Activated T-helper 17 cell treated with anti-CD3 and anti-CD28 coated beads, Interleukin-2, amount 50 U/mL, for 72 hours (primary cell): ENCODE measurements at regions not wholly inside any gene's neighbourhood (a gene's known extent, or its start where the extent isn't known, plus 50 kb on each side); places are given as distances from the start of the nearest gene placed in this dataset.

Source experiments
- ATAC-seq: fragments of 150-1000 bp; cut with Tn5 transposase; replicated peaks from 2 replicates; pipeline ENCODE4 v1.10.0; 2021; ENCODE audit warnings: mild to moderate bottlenecking, moderate library complexity
- H3K27ac Mint-ChIP-seq: one replicate; pipeline ENCODE4 v1.8.0; 2022; ENCODE audit warnings: mixed read lengths
- H3K27me3 Mint-ChIP-seq: one replicate; pipeline ENCODE4 v1.8.0; 2022; ENCODE audit warnings: mixed read lengths
- H3K36me3 Mint-ChIP-seq: one replicate; pipeline ENCODE4 v1.8.0; 2022; ENCODE audit warnings: low read depth, mild to moderate bottlenecking, mixed read lengths
- H3K4me1 Mint-ChIP-seq: one replicate; pipeline ENCODE4 v1.8.0; 2022; ENCODE audit warnings: mixed read lengths
- H3K4me3 Mint-ChIP-seq: one replicate; pipeline ENCODE4 v1.8.0; 2022; ENCODE audit warnings: mild to moderate bottlenecking, mixed read lengths
- H3K9me3 Mint-ChIP-seq: one replicate; pipeline ENCODE4 v1.8.0; 2022; ENCODE audit warnings: mixed read lengths

- H3K9me3 Mint-ChIP-seq, result peaks cover 8% of the 10 kb centered on the region
- no peaks in the 10 kb centered on the region for H3K36me3 Mint-ChIP-seq
- no peak overlapping the region for H3K27ac Mint-ChIP-seq
- no peaks in the 10 kb centered on the region for H3K4me1 Mint-ChIP-seq
- H3K27me3 Mint-ChIP-seq, result no peaks in the 10 kb centered on the region
- H3K4me3 Mint-ChIP-seq, result no peak overlapping the region
- no peak for ATAC-seq
Observed at GRCh38 chr21:26377111-26377694, 195.9 kb downstream of the CYYR1 start.

DNA sequence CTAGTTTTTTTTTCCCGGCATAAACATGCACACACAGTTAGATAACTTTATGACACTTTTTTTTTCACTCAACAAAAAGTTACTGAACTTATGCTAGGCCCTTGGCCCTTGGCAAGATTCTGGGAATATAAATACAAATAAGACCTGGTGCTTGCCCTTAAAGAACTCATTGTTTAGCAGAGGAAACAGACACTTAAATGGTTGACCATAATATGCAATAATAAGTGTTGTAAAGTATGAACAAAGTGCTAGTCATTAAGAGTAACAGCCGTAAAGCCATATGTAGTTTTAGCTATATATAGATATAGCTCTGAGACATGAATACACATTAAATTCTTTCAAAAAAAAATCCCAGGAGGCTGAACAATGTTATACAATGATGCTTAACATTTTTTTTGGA lies 198.3 kb downstream of the CYYR1 start:
- Mint-ChIP-seq H3K27ac (no peak overlapping the region), H3K9me3 (peaks cover 8% of the 10 kb centered on the region), H3K27me3 (no peaks in the 10 kb centered on the region), H3K36me3 (no peaks in the 10 kb centered on the region), H3K4me3 (no peak overlapping the region), H3K4me1 (no peaks in the 10 kb centered on the region)
- ATAC-seq, result no peak

DNA sequence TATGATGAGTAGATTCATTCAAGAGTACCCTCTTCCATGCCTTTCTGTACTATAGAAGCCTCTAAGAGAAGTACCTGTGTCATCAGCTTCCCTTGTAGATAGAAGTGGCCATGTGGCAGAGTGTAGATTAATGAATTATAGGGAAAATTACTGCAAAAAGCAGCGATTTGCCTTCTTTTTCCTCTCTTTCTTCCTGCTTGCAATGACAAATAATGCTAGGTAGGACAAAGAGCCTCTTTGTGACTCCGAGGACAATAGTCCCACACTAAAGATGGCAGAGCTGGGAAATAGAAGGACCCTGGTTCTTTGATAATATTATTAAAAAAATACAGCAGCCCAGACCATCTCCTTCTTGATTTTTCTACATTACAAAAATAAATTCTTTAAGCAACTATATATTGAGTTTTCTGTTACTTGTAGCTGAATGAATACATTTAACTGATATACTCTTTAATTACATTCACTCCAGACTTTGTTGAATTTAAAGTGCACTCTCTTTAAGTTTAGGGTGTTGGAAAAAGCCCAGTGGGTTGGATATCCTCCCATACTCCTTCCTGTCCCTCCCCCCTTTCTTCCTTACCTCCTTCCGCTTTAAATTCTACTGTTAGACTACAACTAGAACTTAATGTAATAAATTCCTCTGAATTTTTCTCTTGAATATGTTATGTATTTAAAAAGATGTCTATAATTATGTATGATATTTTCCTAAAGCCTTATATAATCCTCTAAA lies 198.2 kb upstream of the APP start:
- H3K36me3 Mint-ChIP-seq, result no peaks in the 10 kb centered on the region
- no peaks in the 10 kb centered on the region for H3K9me3 Mint-ChIP-seq
- no peak overlapping the region for H3K27ac Mint-ChIP-seq
- no peaks in the 10 kb centered on the region for H3K27me3 Mint-ChIP-seq
- H3K4me1 Mint-ChIP-seq, result no peaks in the 10 kb centered on the region
- H3K4me3 Mint-ChIP-seq, result no peak overlapping the region
- ATAC-seq, result no peak

DNA sequence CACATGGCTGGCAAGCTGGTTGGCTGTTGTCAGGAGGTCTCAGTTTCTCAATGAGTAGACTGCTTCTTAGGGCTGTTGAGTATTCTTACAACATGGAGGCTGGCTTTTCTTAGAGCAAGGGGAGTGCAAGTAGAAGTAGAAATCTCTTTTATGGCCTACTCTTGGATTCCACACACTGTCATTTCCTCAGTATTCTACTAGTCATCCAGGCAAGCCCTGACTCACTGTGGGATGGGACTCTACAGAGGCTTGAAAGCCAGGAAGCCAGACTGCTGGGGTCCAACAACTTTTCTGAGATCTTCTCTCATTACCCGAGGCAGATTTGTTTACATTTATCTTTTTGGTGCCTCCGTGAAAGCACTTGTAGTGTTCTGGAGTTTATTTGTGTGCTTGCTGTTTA lies 196.2 kb upstream of the APP start:
- H3K4me1 Mint-ChIP-seq, result no peaks in the 10 kb centered on the region
- no peak for ATAC-seq
- H3K4me3 Mint-ChIP-seq, result no peak overlapping the region
- H3K9me3 Mint-ChIP-seq, result no peaks in the 10 kb centered on the region
- no peak overlapping the region for H3K27ac Mint-ChIP-seq
- no peaks in the 10 kb centered on the region for H3K27me3 Mint-ChIP-seq
- H3K36me3 Mint-ChIP-seq, result no peaks in the 10 kb centered on the region

DNA sequence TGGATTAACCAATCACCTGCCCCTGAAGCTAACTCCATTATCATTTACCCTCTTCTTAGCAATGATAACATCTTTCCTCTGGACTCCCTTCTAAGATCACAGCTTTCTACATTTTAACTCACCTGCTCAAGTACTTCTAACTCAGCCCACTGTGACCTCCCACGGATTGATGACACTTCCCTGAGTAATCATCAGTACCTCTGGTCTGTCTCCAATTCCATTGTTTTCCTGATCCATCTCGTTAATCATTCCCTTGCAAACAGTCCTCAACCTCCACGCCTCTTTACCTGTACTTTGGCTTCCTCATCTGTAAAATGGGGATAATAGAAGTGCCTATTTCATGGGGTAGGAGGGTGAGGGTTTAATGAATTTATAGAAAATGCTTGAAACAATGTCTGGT lies 195.3 kb upstream of the APP start:
- Mint-ChIP-seq H3K27ac (no peak overlapping the region), H3K4me3 (no peak overlapping the region), H3K36me3 (no peaks in the 10 kb centered on the region), H3K9me3 (no peaks in the 10 kb centered on the region), H3K4me1 (no peaks in the 10 kb centered on the region), H3K27me3 (no peaks in the 10 kb centered on the region)
- ATAC-seq, result no peak

GRCh38 chr21:26351661-26352060 lies 181.1 kb upstream of the APP start:
- ATAC-seq, result no peak
- H3K4me1 Mint-ChIP-seq, result no peaks in the 10 kb centered on the region

DNA sequence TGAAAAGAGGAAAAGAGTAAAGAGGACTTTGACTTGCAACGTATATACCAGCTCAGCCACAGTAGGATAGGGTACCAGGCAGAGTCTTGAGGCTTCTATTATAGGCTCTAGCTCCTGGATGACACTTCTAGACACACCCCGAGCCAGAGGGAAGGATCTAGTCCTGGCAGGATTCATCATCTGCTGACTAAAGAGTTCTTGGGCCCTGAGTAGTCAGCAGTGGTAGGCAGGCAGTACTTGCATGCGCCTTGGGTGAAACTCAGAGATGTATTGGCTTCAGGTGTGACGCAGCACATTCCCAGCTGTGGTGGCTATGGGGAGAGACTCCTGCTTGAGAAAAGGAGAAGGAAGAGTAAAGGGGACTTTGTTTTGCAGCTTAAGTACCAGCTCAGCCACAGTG lies 162.3 kb upstream of the APP start:
- H3K27me3 Mint-ChIP-seq, result no peaks in the 10 kb centered on the region
- no peak for ATAC-seq
- H3K36me3 Mint-ChIP-seq, result no peaks in the 10 kb centered on the region
- H3K9me3 Mint-ChIP-seq, result no peaks in the 10 kb centered on the region
- no peaks in the 10 kb centered on the region for H3K4me1 Mint-ChIP-seq
- H3K4me3 Mint-ChIP-seq, result no peak overlapping the region
- H3K27ac Mint-ChIP-seq, result no peak overlapping the region

More at GRCh38 chr21:26351661-26352060, 181.1 kb upstream of the APP start:
- no peak overlapping the region for H3K4me3 Mint-ChIP-seq
- H3K36me3 Mint-ChIP-seq, result no peaks in the 10 kb centered on the region
- no peak overlapping the region for H3K27ac Mint-ChIP-seq
- H3K27me3 Mint-ChIP-seq, result no peaks in the 10 kb centered on the region
- H3K9me3 Mint-ChIP-seq, result peaks cover 7% of the 10 kb centered on the region

- ATAC-seq, result no peak
- no peaks in the 10 kb centered on the region for H3K9me3 Mint-ChIP-seq
Observed at GRCh38 chr21:26331205-26331980, 160.8 kb upstream of the APP start.

GRCh38 chr21:26320596-26320995 lies 150.0 kb upstream of the APP start:
- no peak for ATAC-seq
- no peak overlapping the region for H3K4me3 Mint-ChIP-seq
- H3K9me3 Mint-ChIP-seq, result peaks cover 6% of the 10 kb centered on the region
- H3K36me3 Mint-ChIP-seq, result no peaks in the 10 kb centered on the region
- H3K27me3 Mint-ChIP-seq, result peaks cover 5% of the 10 kb centered on the region
- no peaks in the 10 kb centered on the region for H3K4me1 Mint-ChIP-seq
- H3K27ac Mint-ChIP-seq, result no peak overlapping the region

More at GRCh38 chr21:26331205-26331980, 160.8 kb upstream of the APP start:
- no peaks in the 10 kb centered on the region for H3K36me3 Mint-ChIP-seq
- H3K4me1 Mint-ChIP-seq, result no peaks in the 10 kb centered on the region
- H3K27me3 Mint-ChIP-seq, result no peaks in the 10 kb centered on the region
- no peak overlapping the region for H3K27ac Mint-ChIP-seq
- no peak overlapping the region for H3K4me3 Mint-ChIP-seq

DNA sequence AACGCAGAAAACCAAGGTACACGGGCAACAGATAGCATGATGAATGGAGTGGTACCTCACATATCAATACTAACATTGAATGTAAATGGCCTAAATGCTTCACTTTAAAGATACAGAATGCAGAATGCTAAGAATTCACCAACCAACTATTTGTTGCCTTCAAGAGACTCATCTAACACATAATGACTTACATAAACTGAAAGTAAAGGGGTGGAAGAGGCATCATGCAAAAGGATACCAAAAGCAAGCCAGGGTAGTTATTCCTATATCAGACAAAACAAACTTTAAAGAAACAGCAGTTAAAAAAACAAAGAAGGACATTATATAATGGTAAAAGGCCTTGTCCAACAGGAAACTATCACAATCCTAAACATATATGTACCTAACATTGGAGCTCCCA lies 137.1 kb upstream of the APP start:
- ATAC-seq, result no peak

DNA sequence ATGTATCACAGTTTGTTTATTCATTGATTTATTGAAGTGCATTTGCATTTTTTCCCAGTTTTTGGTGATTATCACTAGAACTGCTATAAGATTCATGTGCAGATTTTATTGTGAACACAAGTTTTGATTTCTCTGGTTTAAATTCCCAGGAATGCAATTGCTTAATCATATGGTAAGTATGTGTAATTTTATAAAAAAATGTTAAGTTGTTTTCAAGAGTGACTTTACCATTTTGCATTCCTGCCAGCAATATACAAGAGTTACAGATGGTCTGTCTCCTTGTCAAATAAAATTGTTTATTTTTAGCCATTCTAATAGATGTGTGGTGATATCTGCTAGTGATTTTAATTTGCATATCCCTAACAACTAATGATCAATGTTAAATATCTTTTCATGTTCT lies 127.3 kb upstream of the APP start:
- ATAC-seq, result no peak
- no peaks in the 10 kb centered on the region for H3K4me1 Mint-ChIP-seq
- H3K36me3 Mint-ChIP-seq, result no peaks in the 10 kb centered on the region
- no peak overlapping the region for H3K4me3 Mint-ChIP-seq
- H3K27ac Mint-ChIP-seq, result no peak overlapping the region
- H3K27me3 Mint-ChIP-seq, result no peaks in the 10 kb centered on the region
- peaks cover 8% of the 10 kb centered on the region for H3K9me3 Mint-ChIP-seq

More for the DNA sequence above, 137.1 kb upstream of the APP start:
- peaks cover 3% of the 10 kb centered on the region for H3K27me3 Mint-ChIP-seq
- H3K4me1 Mint-ChIP-seq, result no peaks in the 10 kb centered on the region
- H3K27ac Mint-ChIP-seq, result no peak overlapping the region
- no peaks in the 10 kb centered on the region for H3K9me3 Mint-ChIP-seq
- no peaks in the 10 kb centered on the region for H3K36me3 Mint-ChIP-seq
- H3K4me3 Mint-ChIP-seq, result no peak overlapping the region

DNA sequence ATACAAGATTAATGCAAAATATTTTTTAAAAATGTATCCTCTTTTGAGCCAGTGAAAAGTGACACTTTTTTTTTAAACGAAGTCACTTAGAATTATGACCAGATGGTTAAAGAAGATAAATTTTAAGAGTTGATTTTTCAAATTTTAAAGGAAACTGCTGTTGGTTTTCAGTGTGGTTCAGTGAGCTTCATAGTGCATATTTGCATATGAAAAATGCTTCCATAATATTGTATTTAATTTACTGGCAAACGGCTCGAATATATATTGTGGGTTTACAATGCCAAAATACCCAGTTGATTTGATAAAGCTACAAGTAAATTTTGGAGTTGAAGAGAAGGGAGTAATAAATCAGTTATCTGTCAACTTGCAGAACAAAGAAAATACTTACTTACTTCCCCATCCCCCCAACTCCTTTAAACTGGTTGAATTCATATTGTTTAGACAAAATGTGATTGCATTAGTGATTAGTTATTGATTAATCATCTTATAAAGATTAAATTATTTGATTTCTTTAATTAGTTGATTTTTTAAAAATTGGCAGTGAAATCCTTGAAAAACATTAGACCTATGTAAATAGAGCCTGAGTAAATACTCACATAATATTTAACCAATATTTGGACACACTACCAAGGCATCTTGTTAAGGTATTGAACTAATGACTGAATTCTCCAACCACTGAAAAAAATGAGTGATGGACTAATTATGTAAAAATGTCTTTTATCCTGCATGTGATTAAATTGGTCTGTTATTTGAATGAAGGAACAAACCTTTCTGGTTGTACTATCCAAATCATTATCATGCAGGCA lies 122.8 kb upstream of the APP start:
- H3K9me3 Mint-ChIP-seq, result peaks cover 8% of the 10 kb centered on the region
- no peaks in the 10 kb centered on the region for H3K27me3 Mint-ChIP-seq
- H3K4me3 Mint-ChIP-seq, result no peak overlapping the region
- no peaks in the 10 kb centered on the region for H3K4me1 Mint-ChIP-seq
- no peaks in the 10 kb centered on the region for H3K36me3 Mint-ChIP-seq
- H3K27ac Mint-ChIP-seq, result no peak overlapping the region
- ATAC-seq, result no peak

GRCh38 chr21:26288026-26288425 lies 117.5 kb upstream of the APP start:
- no peaks in the 10 kb centered on the region for H3K4me1 Mint-ChIP-seq
- no peak overlapping the region for H3K27ac Mint-ChIP-seq
- no peaks in the 10 kb centered on the region for H3K9me3 Mint-ChIP-seq
- no peak for ATAC-seq
- H3K36me3 Mint-ChIP-seq, result no peaks in the 10 kb centered on the region
- H3K27me3 Mint-ChIP-seq, result peaks cover 7% of the 10 kb centered on the region
- H3K4me3 Mint-ChIP-seq, result no peak overlapping the region

DNA sequence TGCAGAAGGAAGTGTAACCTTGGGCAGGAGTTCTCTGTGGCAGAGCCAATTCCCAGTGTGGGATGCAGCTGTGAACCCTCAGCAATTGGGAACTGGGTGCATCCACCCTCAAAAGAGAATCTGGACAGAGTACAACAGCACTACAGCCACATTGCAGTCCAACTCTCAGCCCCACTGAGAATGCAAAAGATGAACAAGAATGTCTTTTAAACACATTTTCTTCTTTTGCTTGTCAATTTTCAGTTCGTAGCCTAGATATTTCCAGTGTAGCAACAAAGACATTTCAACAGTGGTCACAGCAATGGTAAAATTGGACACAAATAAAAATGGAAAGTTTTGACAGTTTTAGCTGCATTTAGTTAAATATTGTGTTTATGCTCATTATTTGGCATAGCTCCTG lies 114.0 kb upstream of the APP start:
- Mint-ChIP-seq H3K4me1 (no peaks in the 10 kb centered on the region), H3K9me3 (no peaks in the 10 kb centered on the region), H3K27me3 (peaks cover 9% of the 10 kb centered on the region), H3K4me3 (no peak overlapping the region), H3K27ac (no peak overlapping the region), H3K36me3 (no peaks in the 10 kb centered on the region)
- no peak for ATAC-seq
